NCI-H524 treated with DMSO at 0.1 percent for 48 hours (cell line): ENCODE measurements at regions not wholly inside any gene's neighbourhood (a gene's known extent, or its start where the extent isn't known, plus 50 kb on each side); places are given as distances from the start of the nearest gene placed in this dataset.

Source experiments
- DNase-seq: peaks from one replicate; lab custom pipeline; 2025; lab: John Stamatoyannopoulos, UW

- DNase-seq, result no peak
These were observed 53.9 kb downstream of the FOXL1 start for GRCh38 chr16:86632206-86632605.

- DNase-seq, result no peak
These were observed 54.6 kb downstream of the FOXL1 start for GRCh38 chr16:86632944-86633343.

- DNase-seq, result no peak
These were observed 55.9 kb downstream of the FOXL1 start for GRCh38 chr16:86634292-86634691.

DNA sequence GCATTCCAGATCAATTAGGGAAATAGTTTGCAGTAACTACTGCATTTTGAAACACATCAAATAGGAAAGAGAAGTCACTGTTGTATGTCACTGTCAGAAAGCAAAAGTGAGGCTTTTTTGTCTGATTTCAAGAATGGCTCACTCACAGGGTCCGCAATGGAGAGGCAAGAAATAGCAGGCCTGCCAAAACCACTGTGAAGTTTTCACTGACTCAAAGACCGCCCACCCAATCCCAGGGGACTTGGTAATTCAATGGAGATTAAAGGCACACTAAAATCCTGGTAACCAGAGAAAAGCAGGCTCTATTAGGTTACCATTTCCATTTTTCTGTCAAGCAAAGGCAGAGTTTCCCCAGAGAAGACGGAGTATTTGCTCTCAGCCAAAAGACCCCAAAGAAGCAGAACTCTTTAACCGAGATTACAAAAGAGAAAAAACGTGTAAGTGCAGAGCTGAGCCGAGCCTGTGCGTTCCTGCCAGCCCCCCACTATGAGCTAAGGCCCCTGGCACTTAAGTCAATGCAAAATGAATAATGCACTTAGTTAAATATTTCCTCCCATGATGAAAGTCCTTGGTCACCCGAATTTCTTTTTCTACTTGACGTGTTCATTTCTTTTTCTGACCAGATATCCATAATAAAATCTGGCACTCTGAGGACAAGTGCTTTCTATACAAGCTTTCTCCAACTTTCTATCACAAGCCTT lies 57.0 kb downstream of the FOXL1 start:
- no peak for DNase-seq

GRCh38 chr16:86635926-86636325 lies 57.6 kb downstream of the FOXL1 start:
- DNase-seq, result no peak

- DNase-seq, result no peak
These were observed 59.4 kb downstream of the FOXL1 start for GRCh38 chr16:86637744-86638143.

GRCh38 chr16:86638642-86639041 lies 60.3 kb downstream of the FOXL1 start:
- DNase-seq, result no peak

DNA sequence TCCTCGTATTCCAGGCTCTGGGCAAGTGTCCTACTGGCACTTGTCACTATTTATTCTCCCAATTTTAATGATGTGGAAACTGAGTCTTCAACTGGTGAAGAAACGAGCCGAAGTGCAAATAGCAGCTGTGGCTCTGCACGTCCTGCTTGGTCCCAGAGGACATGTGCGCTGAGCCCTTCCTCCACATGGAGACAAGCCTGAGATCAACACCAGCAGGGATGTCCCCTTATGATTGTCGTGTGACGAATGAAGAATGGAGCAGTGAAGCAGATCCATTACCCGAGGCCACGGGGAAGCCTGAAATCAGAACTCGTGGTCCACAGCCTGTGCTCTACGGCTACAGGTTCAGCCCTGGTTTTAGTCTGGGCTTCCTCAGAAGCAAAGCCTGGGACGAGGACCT lies 61.0 kb downstream of the FOXL1 start:
- no peak for DNase-seq

GRCh38 chr16:86640265-86640843 lies 62.0 kb downstream of the FOXL1 start:
- no peak for DNase-seq

DNA sequence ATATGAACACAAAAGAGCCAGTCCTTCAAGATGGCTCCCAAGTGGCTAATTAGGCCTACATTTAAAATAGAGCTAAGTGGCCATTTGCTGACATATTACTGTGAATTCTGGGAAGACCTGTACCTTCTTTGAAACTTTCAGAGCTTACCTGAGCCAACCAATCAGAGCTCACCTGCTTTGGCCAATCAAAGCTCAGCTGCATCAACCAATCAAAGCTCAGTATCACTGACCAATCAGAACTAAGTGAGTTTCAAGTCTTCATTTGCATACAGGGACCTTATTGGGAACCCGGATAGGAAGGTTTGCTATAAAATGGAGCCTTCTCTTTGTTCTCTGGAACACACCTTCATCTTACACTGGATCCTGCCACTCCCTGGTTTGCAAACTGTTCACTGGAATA lies 63.7 kb downstream of the FOXL1 start:
- no peak for DNase-seq

- DNase-seq, result no peak
These were observed 65.3 kb downstream of the FOXL1 start for GRCh38 chr16:86643671-86644070.

GRCh38 chr16:86647561-86647960 lies 69.2 kb downstream of the FOXL1 start:
- DNase-seq, result no peak

DNA sequence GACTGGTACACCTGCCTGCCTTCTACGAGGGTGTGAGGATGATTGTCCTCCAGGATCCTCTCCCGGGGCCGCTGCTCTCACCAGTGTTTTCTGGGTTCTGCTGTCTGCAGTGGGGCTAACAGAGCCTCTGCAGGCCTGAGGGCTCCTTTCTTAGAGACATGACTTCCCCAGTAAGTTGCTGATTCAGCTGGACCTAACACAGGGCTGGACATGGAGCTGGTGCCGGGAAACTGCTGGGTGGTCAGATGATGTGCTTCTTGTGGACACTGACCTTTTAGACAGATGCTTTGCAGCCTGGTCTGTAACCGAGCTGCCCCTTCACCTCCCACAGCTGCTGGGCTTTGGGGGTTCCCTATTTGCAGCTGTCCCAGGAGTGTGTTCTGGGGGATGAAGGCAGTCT lies 71.5 kb downstream of the FOXL1 start:
- no peak for DNase-seq

- DNase-seq, result no peak
These were observed 72.8 kb downstream of the FOXL1 start for GRCh38 chr16:86651013-86651627.

DNA sequence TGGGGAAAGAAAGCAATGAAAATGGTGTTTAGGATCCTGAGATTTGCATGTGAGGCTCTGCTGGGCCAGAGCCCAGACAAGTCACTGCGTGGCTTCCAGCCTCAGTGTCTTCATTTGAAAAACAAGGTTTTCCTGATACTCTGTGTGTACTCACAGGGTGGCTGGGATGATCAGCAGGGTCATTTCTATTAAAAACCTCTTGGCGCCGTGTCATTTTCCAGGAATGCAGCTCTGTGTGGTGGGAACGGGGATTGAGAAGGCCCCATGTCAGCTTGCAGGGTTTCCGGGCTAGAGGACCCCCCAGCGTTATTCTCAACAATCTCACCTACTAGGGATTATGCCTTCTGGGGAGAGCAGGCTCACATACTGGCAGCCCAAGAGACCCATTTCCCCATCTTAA lies 73.5 kb downstream of the FOXL1 start:
- no peak for DNase-seq

DNA sequence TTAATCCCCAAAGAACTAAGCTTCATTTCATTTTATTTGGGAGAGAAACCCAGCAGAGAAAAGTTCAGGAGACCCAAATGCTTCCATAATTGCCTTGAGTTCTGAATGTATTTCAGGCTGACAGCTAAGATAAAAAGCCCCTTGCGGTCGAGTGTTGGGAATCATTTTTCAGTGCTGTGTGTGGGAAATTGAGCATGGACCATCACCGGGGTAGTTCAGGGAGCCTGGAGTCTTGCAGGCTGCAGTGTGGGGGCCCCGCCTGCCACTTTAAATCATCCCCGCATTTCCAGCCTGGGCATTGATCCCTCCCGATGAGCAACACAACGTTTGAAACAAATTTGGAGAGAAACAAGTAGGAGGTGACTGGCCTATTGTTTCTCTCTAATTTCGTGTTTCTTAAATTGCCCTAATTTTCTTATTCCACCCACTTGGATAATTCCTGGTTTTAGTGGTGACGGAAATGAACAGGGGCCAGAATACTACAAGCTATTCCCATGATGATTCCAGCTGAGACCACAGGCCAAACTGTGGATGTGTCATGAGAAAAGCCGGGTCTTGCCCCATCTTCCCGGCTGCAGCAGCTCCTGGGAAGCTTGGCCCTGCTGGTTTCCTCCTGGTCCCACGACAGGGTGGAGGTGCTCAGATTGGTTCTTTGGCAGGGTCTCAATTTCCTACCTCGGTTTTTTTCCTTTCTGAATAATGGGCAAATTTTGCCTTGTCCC lies 75.1 kb downstream of the FOXL1 start:
- DNase-seq, result no peak

DNA sequence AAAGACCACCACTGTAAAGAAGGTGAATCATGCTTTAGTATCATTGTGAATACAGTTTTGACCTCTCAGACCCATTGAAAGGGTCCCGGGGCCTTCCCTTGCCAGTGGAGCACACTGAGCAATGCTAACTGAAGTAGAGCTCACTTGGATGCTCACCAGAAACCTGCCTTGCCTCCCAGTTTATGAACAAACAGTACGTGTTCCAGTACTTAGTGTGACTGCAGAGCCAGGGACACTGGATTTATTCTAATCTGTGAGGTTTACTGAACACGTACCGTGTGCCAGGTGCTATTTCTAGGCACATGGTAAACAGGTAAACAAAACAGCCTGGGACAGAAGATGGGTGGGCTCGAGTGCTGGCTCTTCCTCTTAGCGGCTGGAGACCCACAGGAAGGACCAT lies 79.6 kb downstream of the FOXL1 start:
- DNase-seq, result no peak

DNA sequence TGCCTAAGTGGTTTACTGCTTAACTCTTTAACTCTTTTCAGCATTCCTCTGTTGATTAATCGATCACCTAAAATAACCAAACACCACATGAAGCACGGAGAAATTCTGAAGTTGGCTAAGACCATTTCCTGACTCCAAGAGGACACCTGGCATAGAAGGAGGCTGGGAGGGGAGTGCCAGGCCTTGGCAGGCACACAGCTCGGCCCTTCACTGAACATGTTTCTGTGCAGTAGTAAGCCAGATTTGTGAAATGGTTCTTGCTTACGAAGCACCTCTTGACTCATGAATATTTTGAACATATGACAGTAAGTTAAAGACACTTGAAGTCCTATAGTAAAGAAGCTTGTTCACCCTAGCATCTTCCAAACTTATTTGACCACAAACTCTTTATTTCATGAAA lies 82.3 kb downstream of the FOXL1 start:
- DNase-seq, result no peak

GRCh38 chr16:86661706-86662105 lies 83.4 kb downstream of the FOXL1 start:
- no peak for DNase-seq

- DNase-seq, result no peak
These were observed 83.8 kb downstream of the FOXL1 start for GRCh38 chr16:86662195-86662594.

GRCh38 chr16:86662740-86663139 lies 84.4 kb downstream of the FOXL1 start:
- DNase-seq, result no peak

DNA sequence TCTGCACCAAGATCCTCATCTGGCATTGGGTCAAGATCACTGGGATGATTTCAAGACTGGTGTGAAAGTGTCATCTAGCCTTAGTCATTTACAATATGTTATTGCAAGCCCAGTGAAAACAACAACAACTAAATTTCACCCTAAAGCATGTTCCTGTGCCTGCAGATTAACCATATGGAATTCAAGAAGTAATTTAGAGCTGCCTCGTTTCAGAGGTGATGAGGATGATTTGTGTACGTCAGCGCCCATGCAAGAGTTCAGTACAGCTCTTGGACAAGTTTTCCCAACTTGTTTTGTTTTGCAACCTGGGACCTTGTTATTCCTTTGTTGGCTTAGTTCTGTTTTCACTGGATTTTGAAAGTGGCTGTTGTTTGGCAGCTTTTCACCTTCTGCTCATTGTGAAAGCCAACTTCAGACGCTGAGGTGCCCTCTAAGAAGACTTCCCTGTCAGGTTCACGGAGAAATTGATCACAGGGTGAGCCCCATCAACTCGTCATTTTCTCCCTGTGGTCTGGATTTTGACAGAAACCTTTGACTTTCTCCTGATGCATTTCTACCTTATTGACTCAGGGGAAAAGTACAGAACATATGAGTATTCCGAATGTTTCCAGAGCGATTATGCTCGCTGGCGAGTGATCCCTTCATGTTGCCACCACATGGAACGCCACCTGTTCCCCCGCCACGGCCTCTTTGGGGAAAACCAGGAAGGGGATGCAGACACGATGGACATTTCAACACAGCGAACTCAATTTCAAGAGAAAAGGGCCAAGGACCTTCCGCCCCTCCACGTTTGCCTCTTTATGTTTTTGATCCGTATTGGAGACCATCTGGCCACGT lies 85.6 kb downstream of the FOXL1 start:
- no peak for DNase-seq
